ENCODE measurements at regions not wholly inside any gene's neighbourhood (a gene's known extent, or its start where the extent isn't known, plus 50 kb on each side); places are given as distances from the start of the nearest gene placed in this dataset.

DNA sequence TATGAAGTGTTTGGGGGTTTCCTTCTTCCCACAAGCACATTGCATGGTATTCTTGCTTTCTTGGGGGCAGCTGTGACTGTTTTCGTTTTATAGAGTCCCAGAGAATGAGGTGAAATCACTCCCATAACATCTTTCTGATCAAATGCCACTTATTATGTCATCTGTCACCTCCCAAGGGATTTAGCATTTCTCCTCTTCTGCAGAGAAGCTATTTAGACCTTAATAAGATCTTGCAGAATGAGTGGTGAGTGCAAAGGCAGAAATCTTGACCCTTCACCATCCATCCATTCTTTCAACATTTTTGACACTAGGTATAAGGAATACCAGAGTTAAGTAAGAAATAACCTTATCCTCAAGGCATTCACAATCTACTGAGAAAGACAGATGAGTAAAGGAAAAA lies 318.6 kb upstream of the POU3F1 start:
- TF ChIP-seq, protein P1, sequence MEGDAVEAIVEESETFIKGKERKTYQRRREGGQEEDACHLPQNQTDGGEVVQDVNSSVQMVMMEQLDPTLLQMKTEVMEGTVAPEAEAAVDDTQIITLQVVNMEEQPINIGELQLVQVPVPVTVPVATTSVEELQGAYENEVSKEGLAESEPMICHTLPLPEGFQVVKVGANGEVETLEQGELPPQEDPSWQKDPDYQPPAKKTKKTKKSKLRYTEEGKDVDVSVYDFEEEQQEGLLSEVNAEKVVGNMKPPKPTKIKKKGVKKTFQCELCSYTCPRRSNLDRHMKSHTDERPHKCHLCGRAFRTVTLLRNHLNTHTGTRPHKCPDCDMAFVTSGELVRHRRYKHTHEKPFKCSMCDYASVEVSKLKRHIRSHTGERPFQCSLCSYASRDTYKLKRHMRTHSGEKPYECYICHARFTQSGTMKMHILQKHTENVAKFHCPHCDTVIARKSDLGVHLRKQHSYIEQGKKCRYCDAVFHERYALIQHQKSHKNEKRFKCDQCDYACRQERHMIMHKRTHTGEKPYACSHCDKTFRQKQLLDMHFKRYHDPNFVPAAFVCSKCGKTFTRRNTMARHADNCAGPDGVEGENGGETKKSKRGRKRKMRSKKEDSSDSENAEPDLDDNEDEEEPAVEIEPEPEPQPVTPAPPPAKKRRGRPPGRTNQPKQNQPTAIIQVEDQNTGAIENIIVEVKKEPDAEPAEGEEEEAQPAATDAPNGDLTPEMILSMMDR (IDR thresholded peaks at IDR 0.05; ENCODE audit: insufficient read depth, low read length, poor library complexity, severe bottlenecking): no peak
- no peak for TF ChIP-seq EZH2phosphoT487 (conservative IDR thresholded peaks at IDR 0.05; ENCODE audit: low read length)
